Activated CD8-positive, alpha-beta T cell treated with anti-CD3 and anti-CD28 coated beads for 36 hours (primary cell): ENCODE measurements at regions not wholly inside any gene's neighbourhood (a gene's known extent, or its start where the extent isn't known, plus 50 kb on each side); places are given as distances from the start of the nearest gene placed in this dataset.

Experiments
- ATAC-seq: fragments of 200-7000 bp; cut with Tn5 transposase; one replicate; pipeline ENCODE4 v1.10.0; 2021; ENCODE audit warnings: mild to moderate bottlenecking, moderate library complexity
- CTCF ChIA-PET: fragments of 350-600 bp; sonication (Branson Sonifier 250); formaldehyde crosslinking; loops from one replicate; lab custom pipeline; 2021; ENCODE audit warnings: antibody characterized with exemption; lab: Charles Lee
- POLR2A ChIA-PET: fragments of 350-600 bp; sonication (Branson Sonifier 250); formaldehyde crosslinking; loops from one replicate; lab custom pipeline; 2021; ENCODE audit warnings: antibody characterized with exemption; lab: Charles Lee
- DNase-seq: peaks from one replicate; pipeline ENCODE4 v3.0.0-alpha.2; 2020
- H3K27ac Mint-ChIP-seq: one replicate; pipeline ENCODE4 v1.8.0; 2021; ENCODE audit warnings: mild to moderate bottlenecking, mixed read lengths
- H3K27me3 Mint-ChIP-seq: one replicate; pipeline ENCODE4 v1.8.0; 2021; ENCODE audit warnings: mixed read lengths
- H3K36me3 Mint-ChIP-seq: one replicate; pipeline ENCODE4 v1.8.0; 2021; ENCODE audit warnings: low read depth, mixed read lengths
- H3K4me1 Mint-ChIP-seq: one replicate; pipeline ENCODE4 v1.8.0; 2021; ENCODE audit warnings: low read depth, mixed read lengths
- H3K4me3 Mint-ChIP-seq: one replicate; pipeline ENCODE4 v1.8.0; 2021; ENCODE audit warnings: mild to moderate bottlenecking, moderate library complexity, mixed read lengths
- H3K9me3 Mint-ChIP-seq: one replicate; pipeline ENCODE4 v1.8.0; 2021; ENCODE audit warnings: mixed read lengths
- CTCF ChIP-seq: fragments of 200-600 bp; IDR thresholded peaks from one replicate; pipeline ENCODE4 v1.8.0; 2022; ENCODE audit warnings: antibody characterized with exemption, mild to moderate bottlenecking
- intact Hi-C: fragments of 100-400 bp; cut with micrococcal nuclease; formaldehyde crosslinking; loops from one replicate; pipeline ENCODE4 v1.10.0; 2022

DNA sequence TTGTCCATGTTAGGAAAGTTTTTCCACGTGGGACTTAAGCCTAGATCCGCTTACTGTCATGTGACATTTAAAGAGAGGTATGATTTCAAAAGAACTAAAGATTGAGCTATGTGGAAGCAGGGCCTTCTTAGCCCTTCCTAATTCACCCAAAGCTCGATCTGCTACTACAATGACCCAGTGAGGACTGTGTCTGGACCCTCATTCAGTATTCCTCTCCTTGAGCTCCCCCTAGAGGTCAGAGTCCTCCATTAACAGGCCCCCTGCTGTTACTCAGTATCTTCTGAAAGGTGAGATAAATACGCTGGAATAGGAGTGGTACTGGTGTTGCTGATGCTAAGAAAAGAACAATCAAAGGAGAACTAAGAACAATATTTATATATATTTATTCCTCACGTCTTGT lies 414.0 kb downstream of the GJA1 start:
- no peaks in the 10 kb centered on the region for H3K4me1 Mint-ChIP-seq
- H3K27ac Mint-ChIP-seq = no peak overlapping the region
- intact Hi-C loops = loop anchor here (5.0 to 10.0 kb wide), 2 partner anchors 417 to 795 kb away; no protein-coding TSS in a partner anchor
- peak; percentile 54 for TF ChIP-seq CTCF
- peaks cover 2% of the 10 kb centered on the region for H3K27me3 Mint-ChIP-seq
- H3K9me3 Mint-ChIP-seq = no peaks in the 10 kb centered on the region
- POLR2A ChIA-PET = no interaction called here
- DNase-seq = peak; percentile 61
- no peaks in the 10 kb centered on the region for H3K36me3 Mint-ChIP-seq
- H3K4me3 Mint-ChIP-seq = no peak overlapping the region
- CTCF ChIA-PET = interaction anchor here (0.6 to 2.7 kb wide), 16 partner anchors 9 to 793 kb away, joined by 3 to 16 read pairs (median 4); no protein-coding TSS in a partner anchor
- peak; percentile 80 for ATAC-seq

GRCh38 chr6:121851056-121851455 lies 415.6 kb downstream of the GJA1 start:
- Mint-ChIP-seq H3K36me3 (no peaks in the 10 kb centered on the region), H3K9me3 (no peaks in the 10 kb centered on the region), H3K4me1 (no peaks in the 10 kb centered on the region), H3K27me3 (peaks cover 2% of the 10 kb centered on the region), H3K27ac (no peak overlapping the region), H3K4me3 (no peak overlapping the region)
- no peak for DNase-seq
- CTCF ChIA-PET = interaction anchor here (2.1 kb wide), 1 partner anchor 20 kb away, joined by 7 read pairs; no protein-coding TSS in a partner anchor
- intact Hi-C loops = no loop called here
- no peak for ATAC-seq
- POLR2A ChIA-PET = no interaction called here
- TF ChIP-seq CTCF = no peak

GRCh38 chr6:121853686-121854085 lies 418.2 kb downstream of the GJA1 start:
- DNase-seq (no peak), ATAC-seq (no peak)
- no peak for TF ChIP-seq CTCF
- Mint-ChIP-seq H3K36me3 (no peaks in the 10 kb centered on the region), H3K27me3 (peaks cover 2% of the 10 kb centered on the region), H3K27ac (no peak overlapping the region), H3K4me3 (no peak overlapping the region), H3K9me3 (no peaks in the 10 kb centered on the region), H3K4me1 (no peaks in the 10 kb centered on the region)
- ChIA-PET POLR2A (no interaction called here), CTCF (no interaction called here)
- intact Hi-C loops = no loop called here

DNA sequence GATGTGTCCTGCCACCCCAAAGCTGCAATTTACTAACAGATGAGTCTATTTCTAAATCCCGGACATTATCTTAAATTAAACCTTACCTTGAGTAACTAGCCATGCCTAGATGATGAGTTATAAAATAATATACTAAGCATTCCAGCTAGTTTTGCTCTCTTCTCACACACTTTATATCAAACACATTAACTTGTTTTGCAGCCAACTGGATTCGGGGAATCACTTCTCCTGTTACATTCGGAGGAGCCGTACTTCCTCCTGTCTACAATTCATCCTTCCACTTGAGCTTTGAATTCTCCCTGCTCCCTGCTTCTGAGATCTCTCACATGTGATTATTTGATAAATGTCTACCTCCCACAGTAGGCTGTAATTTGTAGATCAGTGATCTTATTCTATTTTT lies 420.1 kb downstream of the GJA1 start:
- TF ChIP-seq CTCF = no peak
- H3K36me3 Mint-ChIP-seq = no peaks in the 10 kb centered on the region
- H3K27me3 Mint-ChIP-seq = peaks cover 2% of the 10 kb centered on the region
- H3K9me3 Mint-ChIP-seq = no peaks in the 10 kb centered on the region
- H3K4me3 Mint-ChIP-seq = no peak overlapping the region
- intact Hi-C loops = no loop called here
- no peak for ATAC-seq
- ChIA-PET CTCF (no interaction called here), POLR2A (no interaction called here)
- H3K4me1 Mint-ChIP-seq = no peaks in the 10 kb centered on the region
- no peak overlapping the region for H3K27ac Mint-ChIP-seq
- DNase-seq = no peak

GRCh38 chr6:121856296-121856695 lies 420.9 kb downstream of the GJA1 start:
- intact Hi-C loops = no loop called here
- ATAC-seq (no peak), DNase-seq (no peak)
- H3K27me3 Mint-ChIP-seq = peaks cover 2% of the 10 kb centered on the region
- no peaks in the 10 kb centered on the region for H3K9me3 Mint-ChIP-seq
- H3K36me3 Mint-ChIP-seq = no peaks in the 10 kb centered on the region
- ChIA-PET POLR2A (no interaction called here), CTCF (no interaction called here)
- H3K4me1 Mint-ChIP-seq = no peaks in the 10 kb centered on the region
- H3K27ac Mint-ChIP-seq = no peak overlapping the region
- no peak overlapping the region for H3K4me3 Mint-ChIP-seq
- no peak for TF ChIP-seq CTCF
